GM12878 (cell line): ENCODE measurements at regions not wholly inside any gene's neighbourhood (a gene's known extent, or its start where the extent isn't known, plus 50 kb on each side); places are given as distances from the start of the nearest gene placed in this dataset.

Source experiments
- ATAC-seq: fragments of 200-7000 bp; cut with Tn5 transposase; 3 replicates; pipeline ENCODE4 v1.9.1; 2020; ENCODE audit warnings: mild to moderate bottlenecking, moderate library complexity
- BruUV-seq: library from RNA; stranded (reverse); fragments of 400-500 nt; replicated peaks from 2 replicates; lab custom pipeline; 2021; lab: Mats Ljungman, UMichigan
- CTCF ChIA-PET: fragments of 300-600 bp; sonication (Branson Sonifier 250); formaldehyde crosslinking; extraction: SDS; loops from one replicate; lab custom pipeline; 2021; ENCODE audit warnings: inconsistent platforms; lab: Yijun Ruan, JAX
- POLR2A ChIA-PET: fragments of 350-600 bp; formaldehyde crosslinking; extraction: SDS; loops from one replicate; lab custom pipeline; 2021; ENCODE audit warnings: inconsistent platforms; lab: Charles Lee
- RAD21 ChIA-PET: fragments of 300-600 bp; sonication (Branson Sonifier 250); formaldehyde crosslinking; loops from one replicate; lab custom pipeline; 2023; ENCODE audit warnings: antibody characterized with exemption; ENCODE audit not compliant: unreplicated experiment; lab: Charles Lee
- SMC1A ChIA-PET: fragments of 300-600 bp; sonication (Branson Sonifier 250); formaldehyde crosslinking; loops from one replicate; lab custom pipeline; 2023; ENCODE audit not compliant: unreplicated experiment, uncharacterized antibody; lab: Charles Lee
- DNase-seq: peaks from one replicate; pipeline ENCODE4 v3.0.0-alpha.2; 2011; ENCODE audit warnings: low read depth, low spot score
- FAIRE-seq: peaks from 3 replicates; lab custom pipeline; 2011; peaks lifted over from hg19 to GRCh38; lab: Jason Lieb, UNC
- H2AFZ ChIP-seq: 2 replicates; pipeline ENCODE4 v1.6.0; 2011; ENCODE audit warnings: low read depth, low read length, control low read depth; ENCODE audit not compliant: control insufficient read depth
- H3K27ac ChIP-seq: 2 replicates; pipeline ENCODE4 v1.5.1; 2011; ENCODE audit warnings: control low read depth; ENCODE audit not compliant: control insufficient read depth, insufficient read depth
- H3K27me3 ChIP-seq, 2 experiments: replicated peaks in 1 of 2; 2 replicates each; pipeline versions ENCODE4 v1.6.0 to v1.6.1; 2011; ENCODE audit warnings: low read length in 1 of 2; ENCODE audit not compliant: control insufficient read depth in 2 of 2, insufficient read depth in 2 of 2
- H3K36me3 ChIP-seq, 2 experiments: 2 replicates each; pipeline ENCODE4 v1.5.1; 2011; ENCODE audit warnings: low read length in 1 of 2; ENCODE audit not compliant: control insufficient read depth in 2 of 2, insufficient read depth in 2 of 2
- H3K4me1 ChIP-seq: 2 replicates; pipeline ENCODE4 v1.6.1; 2011; ENCODE audit warnings: mild to moderate bottlenecking, low read length, moderate library complexity, mixed read lengths; ENCODE audit not compliant: control insufficient read depth, insufficient read depth
- H3K4me2 ChIP-seq: 2 replicates; pipeline ENCODE4 v1.6.0; 2011; ENCODE audit warnings: control low read depth; ENCODE audit not compliant: control insufficient read depth, insufficient read depth
- H3K4me3 ChIP-seq: fragments of 200-600 bp; sonication (generic); 2 replicates; pipeline ENCODE4 v1.5.1; 2016
- H3K79me2 ChIP-seq: 2 replicates; pipeline ENCODE4 v1.6.0; 2011; ENCODE audit warnings: low read length; ENCODE audit not compliant: control insufficient read depth, insufficient read depth
- H3K9ac ChIP-seq: 2 replicates; pipeline ENCODE4 v1.8.0; 2011; ENCODE audit warnings: low read length, control low read depth, mixed read lengths; ENCODE audit not compliant: control insufficient read depth, insufficient read depth
- H3K9me3 ChIP-seq: replicated peaks from 3 replicates; pipeline ENCODE4 v1.5.1; 2011; ENCODE audit warnings: mild to moderate bottlenecking, low read length; ENCODE audit not compliant: control insufficient read depth, insufficient read depth
- H4K20me1 ChIP-seq: 2 replicates; pipeline ENCODE4 v1.6.0; 2011; ENCODE audit not compliant: control insufficient read depth, insufficient read depth
- ATF3 ChIP-seq: IDR thresholded peaks from 2 replicates; pipeline ENCODE4 v1.6.1; 2011; ENCODE audit warnings: low read depth, mild to moderate bottlenecking, low read length, moderate library complexity, borderline replicate concordance; ENCODE audit errors: extremely low read depth
- CEBPB ChIP-seq, 2 experiments: fragments of 150-350 bp in 1 of 2; IDR thresholded peaks; 2 replicates each; pipeline ENCODE4 v1.6.1; 2012 to 2014; ENCODE audit warnings: low read depth in 2 of 2, low read length in 2 of 2, borderline replicate concordance in 1 of 2, inconsistent platforms in 1 of 2
- HDGF ChIP-seq: fragments of 450-650 bp; IDR thresholded peaks from 2 replicates; pipeline ENCODE4 v1.6.1; 2016; ENCODE audit warnings: antibody characterized with exemption
- MTA3 ChIP-seq: IDR thresholded peaks from 2 replicates; pipeline ENCODE4 v1.6.1; 2012; ENCODE audit warnings: low read length, inconsistent platforms, borderline replicate concordance
- PAX5 ChIP-seq: IDR thresholded peaks from 2 replicates; pipeline ENCODE4 v1.6.1; 2011; ENCODE audit warnings: low read depth, low read length, borderline replicate concordance
- RELA ChIP-seq: fragments of 450-650 bp; IDR thresholded peaks from 2 replicates; pipeline ENCODE4 v1.8.0; 2014; ENCODE audit warnings: borderline replicate concordance; ENCODE audit not compliant: partially characterized antibody
- SMC3 ChIP-seq: IDR thresholded peaks from 2 replicates; pipeline ENCODE4 v1.6.1; 2011; ENCODE audit warnings: low read length, improper control_type of control experiment, borderline replicate concordance
- ZBTB4 ChIP-seq: fragments of 450-650 bp; formaldehyde crosslinking; IDR thresholded peaks from 2 replicates; pipeline ENCODE4 v1.4.0; 2022; ENCODE audit warnings: mild to moderate bottlenecking, moderate library complexity
- ZBTB40 ChIP-seq: fragments of 450-650 bp; IDR thresholded peaks from 2 replicates; pipeline ENCODE4 v1.6.1; 2016; ENCODE audit warnings: mild to moderate bottlenecking, moderate library complexity, borderline replicate concordance
- ZZZ3 ChIP-seq: IDR thresholded peaks from 2 replicates; pipeline ENCODE4 v1.6.1; 2011; ENCODE audit warnings: low read depth; ENCODE audit not compliant: control insufficient read depth, insufficient read length
- WGBS: methylation state at CpG from one replicate; pipeline ENCODE4 v1.1.6; 2016; ENCODE audit warnings: low lambda C conversion rate; ENCODE audit not compliant: insufficient replicate concordance, insufficient coverage; ENCODE audit errors: missing lambda C conversion rate; 5-methylcytosine and 5-hydroxymethylcytosine counted together
- in situ Hi-C: fragments of 300-500 bp; cut with MboI; formaldehyde crosslinking; loops from 9 replicates; pipeline ENCODE4 v1.14.3; 2018; ENCODE audit warnings: mixed read lengths
- intact Hi-C: fragments of 100-400 bp; cut with micrococcal nuclease; formaldehyde crosslinking; loops from one replicate; pipeline ENCODE4 v1.14.2; 2022; ENCODE audit not compliant: unreplicated experiment

DNA sequence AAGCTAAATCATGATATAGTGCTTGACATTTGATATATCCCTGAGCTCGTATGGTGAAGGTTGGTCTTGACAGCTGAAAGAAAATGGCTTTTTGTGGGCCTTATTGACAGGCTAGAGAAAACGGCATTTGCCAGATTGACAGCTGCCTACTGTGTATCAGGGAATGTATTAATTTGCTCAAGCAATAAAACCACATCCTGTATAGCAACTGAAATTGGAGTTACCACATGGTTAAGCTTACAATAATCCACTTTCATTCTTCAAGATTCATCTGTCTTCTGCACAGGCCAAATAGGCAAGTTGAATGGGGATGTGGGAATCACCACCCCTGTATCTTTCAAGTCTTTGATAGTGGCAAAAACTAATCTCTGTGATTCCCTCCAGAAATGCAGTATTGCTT lies 76.2 kb upstream of the IL2 start:
- Histone ChIP-seq H4K20me1 (no peaks in the 10 kb centered on the region; the same call in 1 of the 2 replicates), H3K9ac (no peak overlapping the region), H3K4me2 (no peak overlapping the region), H3K79me2 (no peaks in the 10 kb centered on the region), H3K27me3 (0 out of 4 replicates have a peak, but pooled peaks cover 0 to 4% of the 10 kb centered on the region in 2 experiments), H3K36me3 (no peaks in the 10 kb centered on the region), H3K4me1 (no peaks in the 10 kb centered on the region), H3K9me3 (no peaks in the 10 kb centered on the region; the same call in 2 of the 3 replicates), H3K4me3 (no peak overlapping the region), H3K27ac (no peak overlapping the region), H2AFZ (no peak overlapping the region)
- BruUV-seq: no TSS peak
- intact Hi-C loops: no loop called here
- POLR2A ChIA-PET: no interaction called here
- RAD21 ChIA-PET: no interaction called here
- FAIRE-seq (no peak), ATAC-seq (no peak), DNase-seq (no peak)
- in situ Hi-C loops: no loop called here
- SMC1A ChIA-PET: interaction anchor here (1.4 kb wide), 1 partner anchor 46 kb away, joined by 3 read pairs; no protein-coding TSS in a partner anchor
- 0% methylated on average over 2 of the region's 2 CpGs for WGBS
- TF ChIP-seq ZZZ3 (no peak), ATF3 (no peak), HDGF (no peak), ZBTB40 (no peak), RELA (no peak), ZBTB4 (no peak), MTA3 (no peak), CEBPB (IDR thresholded peaks at IDR 0.05; ENCODE audit: borderline replicate concordance in 1 of 2, low read depth in 2 of 2, low read length in 2 of 2) (no peak), SMC3 (no peak), PAX5 (no peak)
- CTCF ChIA-PET: no interaction called here
